ENCODE measurements at regions not wholly inside any gene's neighbourhood (a gene's known extent, or its start where the extent isn't known, plus 50 kb on each side); places are given as distances from the start of the nearest gene placed in this dataset.

DNA sequence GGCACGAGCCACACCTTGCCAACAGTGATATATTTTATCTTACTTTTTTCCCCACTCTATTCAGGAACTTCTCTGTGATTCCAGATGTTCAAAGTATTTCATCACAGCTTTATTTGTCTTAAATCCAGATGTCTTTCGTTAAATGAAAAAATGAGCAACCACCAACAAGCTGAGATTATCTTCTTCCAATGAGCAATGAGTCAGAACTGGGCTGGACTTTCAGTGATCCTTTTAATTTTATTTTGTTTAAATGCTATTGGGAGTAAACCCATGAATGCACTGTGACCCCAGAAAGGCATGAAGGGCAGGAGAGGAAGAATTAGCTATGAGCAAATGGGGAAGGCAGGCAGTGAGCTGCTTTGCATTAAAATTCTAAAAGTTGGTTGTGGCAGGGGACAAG, 77.6 kb upstream of the IMMP2L start (continued):
- TF ChIP-seq, protein P1, sequence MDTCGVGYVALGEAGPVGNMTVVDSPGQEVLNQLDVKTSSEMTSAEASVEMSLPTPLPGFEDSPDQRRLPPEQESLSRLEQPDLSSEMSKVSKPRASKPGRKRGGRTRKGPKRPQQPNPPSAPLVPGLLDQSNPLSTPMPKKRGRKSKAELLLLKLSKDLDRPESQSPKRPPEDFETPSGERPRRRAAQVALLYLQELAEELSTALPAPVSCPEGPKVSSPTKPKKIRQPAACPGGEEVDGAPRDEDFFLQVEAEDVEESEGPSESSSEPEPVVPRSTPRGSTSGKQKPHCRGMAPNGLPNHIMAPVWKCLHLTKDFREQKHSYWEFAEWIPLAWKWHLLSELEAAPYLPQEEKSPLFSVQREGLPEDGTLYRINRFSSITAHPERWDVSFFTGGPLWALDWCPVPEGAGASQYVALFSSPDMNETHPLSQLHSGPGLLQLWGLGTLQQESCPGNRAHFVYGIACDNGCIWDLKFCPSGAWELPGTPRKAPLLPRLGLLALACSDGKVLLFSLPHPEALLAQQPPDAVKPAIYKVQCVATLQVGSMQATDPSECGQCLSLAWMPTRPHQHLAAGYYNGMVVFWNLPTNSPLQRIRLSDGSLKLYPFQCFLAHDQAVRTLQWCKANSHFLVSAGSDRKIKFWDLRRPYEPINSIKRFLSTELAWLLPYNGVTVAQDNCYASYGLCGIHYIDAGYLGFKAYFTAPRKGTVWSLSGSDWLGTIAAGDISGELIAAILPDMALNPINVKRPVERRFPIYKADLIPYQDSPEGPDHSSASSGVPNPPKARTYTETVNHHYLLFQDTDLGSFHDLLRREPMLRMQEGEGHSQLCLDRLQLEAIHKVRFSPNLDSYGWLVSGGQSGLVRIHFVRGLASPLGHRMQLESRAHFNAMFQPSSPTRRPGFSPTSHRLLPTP (IDR thresholded peaks at IDR 0.05; ENCODE audit: borderline replicate concordance, extremely low read depth, insufficient read length), result no peak
- TF ChIP-seq SMAD1 (IDR thresholded peaks at IDR 0.05; ENCODE audit: low read depth, low read length, partially characterized antibody), result no peak

DNA sequence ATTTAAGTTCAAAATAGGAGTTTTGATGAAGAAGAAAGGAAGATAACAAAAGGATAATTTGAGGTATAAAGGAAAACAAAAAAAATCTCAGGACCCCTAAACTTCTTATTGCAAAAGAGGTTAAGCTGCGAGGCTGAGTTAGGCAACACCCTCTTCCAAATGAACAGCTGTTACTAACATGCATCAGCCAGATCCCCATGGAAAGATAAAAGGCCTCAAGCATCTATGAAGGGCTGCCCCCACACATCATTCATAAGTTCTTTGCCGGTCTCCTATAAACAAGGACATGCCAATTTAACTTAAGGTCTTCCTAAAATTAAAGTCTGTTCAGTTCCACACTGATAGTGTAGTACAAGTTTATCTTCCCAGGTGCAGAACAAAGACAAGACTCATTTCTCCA, 75.8 kb upstream of the IMMP2L start:
- Histone ChIP-seq H2AFZ (ENCODE audit: low read depth, low read length) (no peak overlapping the region), H3K4me3 (no peak overlapping the region), H3K4me2 (ENCODE audit: insufficient read depth, low read length) (no peak overlapping the region), H3K4me1 (replicated peaks in 1 of 2; ENCODE audit: control insufficient read depth in 2 of 2, insufficient read depth in 2 of 2, low read length in 2 of 2) (no peaks in the 10 kb centered on the region), H3K36me3 (ENCODE audit: control insufficient read depth, insufficient read depth, low read length) (no peaks in the 10 kb centered on the region), H3K79me2 (ENCODE audit: control insufficient read depth, insufficient read depth, low read length) (no peaks in the 10 kb centered on the region), H3K27ac (ENCODE audit: extremely low read depth, low read depth, low read length) (no peak overlapping the region), H3K9ac (ENCODE audit: insufficient read depth in 1 of 2, low read depth in 2 of 2, low read length in 2 of 2) (no peak overlapping the region), H3K9me3 (replicated peaks; ENCODE audit: control insufficient read depth, insufficient read depth, low read depth, low read length) (no peaks in the 10 kb centered on the region), H3K27me3 (ENCODE audit: control insufficient read depth in 2 of 2, insufficient read depth in 2 of 2, low read length in 2 of 2) (peaks cover 0 to 5% of the 10 kb centered on the region in 2 experiments; a peak in 2 of 5 replicates), H4K20me1 (replicated peaks; ENCODE audit: control insufficient read depth, insufficient read depth, low read length) (no peaks in the 10 kb centered on the region), H3K9me1 (ENCODE audit: control insufficient read depth, insufficient read depth, low read length) (no peaks in the 10 kb centered on the region)
- no peak for DNase-seq (ENCODE audit: extremely low read depth in 1 of 4, low spot score in 3 of 4)
- FAIRE-seq, result no peak
- peak; percentile 25; the same call in 2 of the 3 replicates for ATAC-seq
- no TSS peak for BruUV-seq (replicated peaks)
- no peak for TF ChIP-seq CXXC5 (CRISPR knock-in tag; IDR thresholded peaks at IDR 0.05)
- no peak for TF ChIP-seq CBFB (CRISPR knock-in tag; IDR thresholded peaks at IDR 0.05)
- TF ChIP-seq TEAD1 (CRISPR knock-in tag; IDR thresholded peaks at IDR 0.05), result no peak
- TF ChIP-seq U2AF1 (optimal IDR thresholded peaks at IDR 0.05; ENCODE audit: low read depth, low read length), result no peak
- no peak for TF ChIP-seq SLC30A9 (CRISPR knock-in tag; IDR thresholded peaks at IDR 0.05)
- no peak for TF ChIP-seq ZNF586 (CRISPR knock-in tag; conservative IDR thresholded peaks at IDR 0.05)
- no peak for TF ChIP-seq GTF2F1 (IDR thresholded peaks at IDR 0.05; ENCODE audit: low read depth, low read length)
- TF ChIP-seq ZSCAN32 (CRISPR knock-in tag; IDR thresholded peaks at IDR 0.05), result no peak
- TF ChIP-seq HMG20B (CRISPR knock-in tag; IDR thresholded peaks at IDR 0.05), result no peak
- TF ChIP-seq DACH1 (IDR thresholded peaks at IDR 0.05; ENCODE audit: partially characterized antibody), result peak; percentile 63
- TF ChIP-seq THRAP3 (IDR thresholded peaks at IDR 0.05; ENCODE audit: borderline replicate concordance), result no peak
- no peak for TF ChIP-seq LCOR (CRISPR knock-in tag; IDR thresholded peaks at IDR 0.05)
- 0 out of 2 replicates have a peak, but pooled peaks have one; percentile 4 for TF ChIP-seq CBFA2T2 (conservative IDR thresholded peaks at IDR 0.05)
- peak; percentile 23; the same call in 1 of the 2 replicates for TF ChIP-seq CBFA2T3 (IDR thresholded peaks at IDR 0.05)
- TF ChIP-seq SIN3A (IDR thresholded peaks at IDR 0.05; ENCODE audit: borderline replicate concordance in 2 of 2, control insufficient read depth in 1 of 2, low read depth in 2 of 2, low read length in 2 of 2), result no peak
- ChIA-PET POLR2A (no interaction called here), CTCF (ENCODE audit: low intra/inter-chr PET ratio) (no interaction called here)
- WGBS (ENCODE audit: insufficient coverage, low coverage, missing lambda C conversion rate), result 2% methylated on average over 2 of the region's 2 CpGs
- intact Hi-C loops (cut with micrococcal nuclease) (no loop called here), in situ Hi-C loops (cut with MboI) (no loop called here)
